ENCODE measurements at regions not wholly inside any gene's neighbourhood (a gene's known extent, or its start where the extent isn't known, plus 50 kb on each side); places are given as distances from the start of the nearest gene placed in this dataset.

DNA sequence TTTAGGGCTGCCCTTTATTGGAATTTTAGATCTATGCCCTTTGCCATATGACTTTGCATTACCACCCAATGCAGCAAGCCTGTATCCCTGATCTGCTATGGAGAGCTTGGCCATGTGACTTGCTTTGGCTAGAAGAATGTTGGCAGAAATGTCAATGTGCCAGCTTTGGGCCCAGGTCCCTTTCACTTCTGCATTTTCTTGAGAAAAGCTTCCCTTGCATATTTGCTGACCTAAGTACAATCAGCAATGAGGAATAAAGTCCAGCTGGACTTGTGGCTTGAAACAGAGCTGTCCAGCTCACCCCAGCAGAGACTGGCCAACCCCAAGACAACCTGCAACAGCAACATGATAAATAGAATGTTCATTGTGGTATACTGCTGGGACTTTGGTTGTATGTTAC, 135.9 kb downstream of the PAH start:
- DNase-seq: no peak

DNA sequence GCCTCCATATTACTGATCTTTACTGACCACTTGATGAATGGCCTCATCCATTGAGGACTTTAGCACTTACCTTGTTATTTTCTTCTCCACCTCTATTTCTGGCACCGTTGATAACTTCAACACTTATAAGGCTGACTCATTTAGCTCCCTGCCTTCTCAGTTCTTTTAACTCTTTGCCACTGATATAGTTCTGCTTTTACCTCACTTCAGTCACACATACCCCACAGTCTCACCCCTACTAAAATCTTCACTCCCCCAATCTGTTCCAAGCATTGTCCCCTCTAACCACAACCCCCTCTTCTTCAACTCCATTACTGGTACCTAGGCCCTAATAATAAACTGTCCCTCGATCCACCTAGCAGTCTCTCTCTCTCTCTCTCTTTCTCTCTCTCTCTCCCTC, 141.0 kb downstream of the PAH start:
- DNase-seq: no peak

DNA sequence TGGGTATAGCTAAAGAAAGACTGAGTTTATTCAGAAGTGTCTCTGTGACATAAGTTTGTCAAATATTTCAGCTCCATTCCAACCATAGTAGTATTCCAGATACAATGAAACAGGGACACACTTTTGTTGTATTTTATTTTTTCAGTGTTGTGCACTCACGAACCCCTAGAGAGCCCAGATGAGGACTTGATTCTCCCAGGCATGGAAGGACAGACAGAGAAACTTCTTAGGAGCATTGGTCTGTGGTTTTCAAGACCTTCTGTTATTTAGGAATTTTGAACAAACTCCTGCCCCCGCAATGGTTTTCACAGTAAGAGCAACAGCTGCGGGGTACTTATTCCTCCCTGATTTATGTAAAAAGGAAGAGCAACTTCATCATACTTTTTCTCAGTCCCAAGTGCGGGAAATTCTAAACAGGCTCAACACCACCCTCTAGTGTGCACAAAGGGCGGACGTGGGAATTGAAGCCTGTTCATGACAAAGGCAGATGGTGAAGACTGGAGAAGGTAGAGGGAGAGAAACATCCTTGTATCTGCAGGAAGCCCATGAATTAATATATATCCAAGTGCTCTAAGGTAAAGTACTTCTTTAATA, 147.6 kb downstream of the PAH start:
- DNase-seq: peak; percentile 39

DNA sequence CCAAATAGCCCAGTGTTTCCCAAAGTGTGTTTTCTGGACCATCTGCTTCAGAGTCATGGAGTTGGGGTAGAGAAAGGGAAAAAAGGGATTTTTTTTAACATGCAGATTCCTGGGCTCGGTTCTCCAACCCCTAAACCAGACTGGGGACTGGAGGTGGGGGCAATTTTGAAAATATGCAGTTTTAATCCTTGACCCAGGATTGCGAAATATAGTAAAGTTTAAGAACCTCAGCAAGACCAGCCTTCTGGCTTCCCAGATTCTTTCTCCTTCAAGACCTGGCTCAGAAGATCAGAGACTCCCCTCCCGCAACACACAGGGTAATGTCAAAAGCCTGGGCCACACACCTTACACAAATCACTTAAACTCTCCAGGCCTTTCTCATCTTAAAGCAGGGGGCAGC, 150.1 kb downstream of the PAH start:
- no peak for DNase-seq

DNA sequence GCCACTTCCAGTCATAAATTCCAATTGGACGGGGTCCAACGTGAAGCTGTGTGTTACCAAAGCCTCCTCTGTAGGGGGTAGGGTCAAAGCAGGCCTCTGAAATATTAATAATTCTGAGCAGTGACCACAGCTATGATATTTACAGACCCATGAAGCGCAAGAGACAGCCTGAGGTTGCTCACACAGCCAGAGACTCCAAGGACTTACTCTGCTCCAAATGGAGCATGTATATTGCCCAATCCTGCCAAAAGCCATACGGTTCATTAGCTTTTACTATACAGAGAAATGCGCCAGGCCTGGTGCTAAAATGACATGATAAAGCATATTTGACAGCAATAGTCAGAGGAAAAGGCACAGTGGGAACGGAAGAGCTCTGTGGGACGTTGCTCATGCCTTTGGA, 151.3 kb downstream of the PAH start:
- no peak for DNase-seq

DNA sequence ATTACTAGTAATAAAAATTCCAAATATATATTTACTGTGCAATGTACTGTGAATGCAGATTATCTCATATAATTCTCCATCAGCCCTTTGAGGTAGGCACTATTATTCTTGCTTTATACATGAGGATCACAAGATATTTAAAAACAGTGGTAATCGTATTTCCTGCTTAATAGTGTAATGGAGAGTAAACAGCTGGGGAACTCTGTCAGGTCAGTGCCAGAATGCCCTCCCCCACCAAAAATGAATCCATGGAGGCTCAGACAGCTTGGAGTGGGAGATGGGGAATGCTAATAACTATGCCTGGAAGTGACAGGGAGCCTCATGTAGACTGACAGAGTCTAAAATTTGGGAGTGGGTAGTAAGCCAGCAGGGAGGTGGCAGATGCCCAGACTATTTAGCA, 153.6 kb downstream of the PAH start:
- DNase-seq: no peak

DNA sequence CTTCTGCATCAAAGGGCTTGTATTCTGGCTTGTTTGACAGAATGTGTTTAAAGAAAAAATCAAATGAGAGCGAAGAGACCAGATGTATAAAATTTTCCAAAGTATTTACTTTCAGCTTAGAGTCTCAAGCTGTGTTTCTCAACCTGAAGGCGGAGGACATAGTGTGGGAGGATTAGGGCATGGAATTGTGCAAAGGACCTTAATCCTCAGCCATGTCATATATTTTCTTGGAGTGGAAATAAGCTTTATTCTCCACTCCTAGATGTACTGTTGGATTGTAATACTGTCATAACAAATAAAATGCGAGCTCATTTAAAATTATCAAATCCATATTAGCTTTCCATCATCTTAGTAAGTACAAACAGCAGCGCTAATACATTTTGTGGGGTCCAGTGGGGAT, 154.0 kb downstream of the PAH start:
- no peak for DNase-seq

DNA sequence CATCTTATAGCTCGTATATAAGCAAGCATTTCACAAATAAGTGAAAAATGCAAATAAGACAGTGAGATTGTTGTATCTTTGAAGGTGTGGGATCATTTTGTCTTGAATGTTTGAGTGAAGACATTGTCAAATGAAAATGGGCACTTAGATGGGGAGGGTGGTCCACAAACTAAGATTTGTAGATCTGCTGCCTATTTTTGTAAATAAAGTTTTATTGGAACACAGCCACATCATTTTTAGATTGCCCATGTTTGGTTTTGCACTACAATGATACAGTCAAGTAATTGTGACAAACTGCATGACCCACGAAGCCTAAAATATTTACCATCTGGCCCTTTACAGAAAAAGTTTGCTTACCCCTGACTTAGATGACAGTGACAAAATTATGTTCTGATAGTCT, 156.7 kb downstream of the PAH start:
- DNase-seq: no peak

DNA sequence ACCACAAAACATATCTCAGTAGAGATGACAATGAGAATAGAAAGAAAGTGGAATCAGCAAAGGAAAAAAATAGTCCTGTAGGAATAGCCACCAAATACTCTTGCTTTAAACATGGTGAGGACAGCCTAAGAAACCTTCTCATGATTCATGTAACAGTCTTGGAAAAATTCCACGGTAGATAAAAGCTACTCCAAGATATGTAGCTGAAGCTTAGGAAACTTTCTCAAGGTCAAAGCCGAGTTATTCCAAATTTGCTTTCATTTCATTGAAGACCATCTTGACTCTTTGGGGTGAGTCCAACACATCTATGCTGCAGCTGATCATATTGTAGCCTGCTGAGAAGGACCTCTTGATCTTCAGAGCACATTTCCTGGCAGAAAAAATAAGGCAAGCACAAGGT, 157.6 kb downstream of the PAH start:
- no peak for DNase-seq

DNA sequence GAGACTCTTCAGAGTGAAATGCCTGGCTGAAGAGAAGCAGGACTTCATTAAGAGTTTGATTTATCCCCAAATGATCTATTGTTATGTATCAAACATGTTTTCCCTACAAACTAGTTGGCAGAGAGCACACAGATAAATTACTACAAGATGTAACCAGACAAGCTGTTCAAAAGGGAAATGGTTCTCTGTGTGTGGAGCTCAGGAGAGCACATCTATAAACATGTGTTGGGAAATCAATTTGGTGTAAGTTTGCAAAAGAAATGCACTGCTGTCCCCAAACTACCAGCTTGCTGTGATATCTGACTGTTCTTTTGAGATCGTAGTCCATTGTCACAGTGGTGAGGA, 159.2 kb downstream of the PAH start:
- DNase-seq: no peak

DNA sequence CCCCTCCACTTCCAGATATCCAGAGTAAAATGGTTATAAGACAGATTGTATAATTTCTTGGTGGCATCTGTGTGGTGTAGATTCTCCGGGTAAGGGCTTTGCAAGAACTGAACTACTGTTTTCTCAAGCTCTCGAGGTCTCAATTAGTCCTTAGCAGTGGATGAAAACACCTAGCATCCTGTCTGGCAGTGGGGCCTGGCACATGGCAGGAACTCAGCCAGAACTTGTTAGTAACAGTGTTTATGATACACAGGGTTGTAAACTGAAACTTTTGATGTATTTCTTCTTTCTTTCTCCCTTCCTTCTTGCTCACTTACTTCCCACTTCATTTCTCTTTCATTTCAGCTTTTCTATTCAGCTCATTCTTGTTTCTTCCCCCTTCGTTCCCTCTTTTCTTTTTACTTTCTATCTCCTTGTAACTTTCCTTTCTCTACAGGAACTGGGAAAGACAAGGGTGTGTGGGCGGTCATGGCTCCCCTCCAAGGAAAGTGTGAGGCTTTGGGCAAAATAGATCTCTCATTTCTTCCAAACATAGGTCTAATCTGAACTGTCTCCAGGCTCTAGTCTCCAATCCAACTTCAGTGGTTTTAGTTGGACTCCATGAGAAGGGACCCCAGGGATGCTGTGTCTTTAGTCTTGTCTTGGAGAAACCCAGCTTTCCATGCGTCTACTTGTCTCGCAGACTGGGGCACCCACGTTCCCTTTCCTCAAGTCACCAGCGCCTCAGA, 159.7 kb downstream of the PAH start:
- DNase-seq: no peak

DNA sequence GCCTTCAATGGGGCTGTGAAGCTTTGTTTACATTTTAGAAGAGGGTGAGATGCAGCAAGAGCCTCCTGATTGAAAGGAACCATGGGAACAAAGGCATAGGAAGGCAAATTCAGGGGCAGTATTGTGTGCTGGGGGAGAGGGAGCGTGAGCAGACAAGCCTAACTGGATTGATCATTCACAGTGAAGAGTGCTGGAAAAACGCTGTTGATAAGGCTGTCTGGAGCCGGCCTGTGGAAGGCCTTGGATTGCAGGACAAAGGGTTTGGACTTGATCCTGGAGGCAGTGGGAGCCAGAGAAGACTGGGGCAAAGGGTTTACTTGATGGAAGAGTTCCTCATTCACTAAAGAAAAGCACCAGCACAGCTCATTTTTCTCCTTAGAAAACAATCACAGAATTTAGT, 160.5 kb downstream of the PAH start:
- no peak for DNase-seq

DNA sequence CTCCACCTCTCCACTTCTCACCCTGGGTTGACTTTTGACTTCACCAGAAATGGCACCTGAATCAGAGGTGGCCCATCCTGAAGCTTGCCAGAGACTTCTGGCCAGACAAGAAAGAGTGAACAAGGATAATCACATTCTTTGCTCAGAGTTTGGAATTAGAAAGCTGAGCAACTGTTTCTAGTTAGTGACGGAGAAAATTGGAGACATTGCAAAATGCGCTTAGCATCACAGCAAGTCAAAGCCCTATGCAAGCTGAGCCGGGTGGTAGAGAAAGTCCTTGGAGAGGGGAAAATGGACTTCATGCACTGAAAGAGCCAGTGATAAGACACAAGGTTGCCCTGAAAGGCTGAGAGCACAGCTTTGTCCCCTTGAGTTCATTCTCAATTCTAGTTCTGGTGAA, 161.8 kb downstream of the PAH start:
- no peak for DNase-seq

DNA sequence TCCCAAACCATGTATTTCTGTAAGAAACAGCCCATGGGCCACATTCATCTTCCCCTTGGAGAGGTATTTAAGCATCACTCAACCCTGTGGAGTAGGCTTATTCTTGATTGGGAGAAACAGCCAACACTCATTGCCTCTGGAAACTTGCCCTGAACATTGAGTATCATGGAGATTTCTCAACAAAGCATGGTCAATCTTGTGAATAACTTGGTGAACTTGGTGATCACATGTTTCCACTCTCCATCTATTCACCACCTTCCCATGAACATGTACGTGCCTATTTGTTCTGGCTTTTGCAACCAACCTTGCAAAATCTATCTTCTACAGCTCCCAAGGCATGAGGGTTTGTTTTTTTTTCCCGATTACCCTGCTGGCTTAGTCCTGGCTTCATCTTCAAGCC, 163.2 kb downstream of the PAH start:
- no peak for DNase-seq

DNA sequence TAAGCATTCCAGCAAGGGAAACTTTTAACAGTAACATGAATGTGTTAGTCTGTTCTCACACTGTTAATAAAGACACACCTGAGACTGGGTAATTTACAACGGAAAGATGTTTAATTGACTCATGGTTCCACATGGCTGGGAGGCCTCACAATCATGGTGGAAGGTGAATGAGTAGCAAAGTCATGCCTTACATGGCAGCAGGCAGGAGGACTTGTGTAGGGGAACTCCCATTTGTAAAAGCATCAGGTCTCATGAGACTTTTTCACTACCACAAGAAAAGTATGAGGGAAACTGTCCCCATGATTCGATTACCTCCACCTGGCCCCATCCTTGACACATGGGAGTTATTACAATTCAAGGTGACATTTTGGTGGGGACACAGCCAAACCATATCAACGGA, 168.3 kb downstream of the PAH start:
- DNase-seq: no peak

DNA sequence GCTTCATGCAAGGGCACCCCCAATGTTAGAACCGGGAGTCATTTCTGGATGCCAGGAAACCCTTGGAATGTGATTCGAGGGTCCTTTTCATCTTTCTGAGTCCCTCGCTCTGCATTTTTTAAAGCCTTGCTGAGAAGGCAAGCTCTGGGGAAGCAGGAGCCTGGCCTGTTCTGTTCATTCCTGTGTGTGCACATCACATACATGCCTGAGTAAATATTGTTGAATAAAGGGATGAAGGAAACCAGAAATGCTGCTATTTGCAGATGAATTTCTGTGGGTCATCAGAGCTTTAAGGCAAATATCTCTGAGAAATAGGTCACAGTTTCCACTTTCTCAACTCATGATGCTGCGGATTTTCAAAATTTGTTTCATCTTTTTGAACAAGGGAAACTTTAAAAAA, 170.1 kb downstream of the PAH start:
- DNase-seq: no peak

DNA sequence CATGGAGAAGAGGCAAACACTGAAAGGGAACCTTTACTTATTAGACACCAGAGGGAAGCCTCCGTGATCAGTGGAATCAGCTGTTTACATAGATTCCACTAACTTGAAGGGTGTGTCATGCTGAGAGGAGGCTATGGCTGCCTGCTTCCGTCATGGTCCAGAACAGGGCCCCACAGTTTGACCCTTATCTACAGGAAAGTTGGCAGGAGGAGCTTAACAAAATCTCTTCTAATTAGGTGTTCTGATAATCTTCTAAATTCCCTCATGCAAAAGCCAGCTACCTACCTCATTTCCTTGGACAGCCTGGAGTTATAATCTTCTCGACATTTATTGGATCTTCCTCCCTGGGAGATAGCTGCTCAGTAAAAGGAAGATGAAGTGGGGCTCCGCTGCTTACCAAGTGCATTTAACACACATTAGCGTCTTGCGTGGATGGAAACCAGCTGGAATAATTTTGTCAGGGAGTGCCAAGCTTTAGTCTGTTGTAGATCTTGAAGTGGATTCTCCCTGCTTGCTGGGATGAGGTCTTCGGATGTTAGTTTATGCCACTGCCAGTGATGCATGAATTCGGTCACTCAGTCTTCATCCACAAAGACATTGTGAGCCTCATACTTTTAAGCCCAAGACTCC, 171.0 kb downstream of the PAH start:
- DNase-seq: no peak

DNA sequence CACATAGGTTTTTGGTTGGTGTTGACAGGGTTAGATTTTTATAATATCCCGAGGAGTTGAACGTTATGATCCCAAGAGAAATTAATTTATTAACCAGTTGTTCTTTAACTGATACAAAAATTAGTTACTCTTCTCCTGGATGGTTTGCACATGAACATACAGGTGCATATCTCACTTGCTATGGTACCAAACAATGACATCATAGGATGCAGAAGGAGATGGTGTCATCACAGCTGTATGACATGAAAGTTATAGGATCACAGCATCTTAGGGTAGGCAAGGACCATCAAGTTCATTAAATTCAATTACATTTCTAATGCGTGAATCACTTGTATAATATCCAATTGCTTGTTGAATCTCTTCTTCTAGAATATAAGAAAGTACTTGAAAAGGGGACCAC, 175.8 kb downstream of the PAH start:
- no peak for DNase-seq

DNA sequence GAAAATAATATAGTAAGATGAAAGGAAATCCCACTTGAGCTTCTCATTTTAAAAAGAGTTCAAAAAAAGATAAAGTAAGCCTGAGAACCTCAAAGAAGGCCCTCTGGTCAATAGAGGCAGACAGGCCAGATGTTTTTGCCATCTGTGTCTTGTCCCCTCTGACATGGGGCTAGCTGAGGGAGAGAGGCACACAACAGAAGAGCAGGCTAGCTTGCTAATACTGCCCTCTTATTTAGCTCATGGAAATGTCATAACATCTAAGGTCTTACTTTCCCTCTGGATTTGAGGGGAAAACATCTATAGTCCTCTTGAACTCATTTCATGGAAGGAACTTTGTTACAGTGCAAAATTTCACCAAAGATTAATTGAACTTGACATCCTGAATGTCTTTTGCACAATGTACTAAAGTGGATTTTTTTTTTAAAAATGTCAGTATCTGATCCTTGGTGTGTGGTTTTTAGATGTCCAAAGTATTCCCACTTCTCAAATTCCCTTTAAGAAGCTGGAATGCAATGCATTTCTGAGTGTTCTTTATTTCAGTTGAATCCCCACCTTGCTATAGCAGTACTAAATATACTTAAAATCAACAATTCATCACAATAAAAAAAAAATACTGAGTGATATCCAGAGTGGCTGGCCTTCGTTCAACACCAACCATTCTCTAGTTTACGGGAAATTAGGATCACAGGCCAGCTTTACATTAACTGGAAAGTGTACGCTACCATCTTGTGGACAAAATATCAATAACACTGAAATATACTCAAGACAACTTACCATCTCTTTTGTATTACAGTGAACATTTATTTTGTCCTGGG, 176.7 kb downstream of the PAH start:
- DNase-seq: peak; percentile 16

DNA sequence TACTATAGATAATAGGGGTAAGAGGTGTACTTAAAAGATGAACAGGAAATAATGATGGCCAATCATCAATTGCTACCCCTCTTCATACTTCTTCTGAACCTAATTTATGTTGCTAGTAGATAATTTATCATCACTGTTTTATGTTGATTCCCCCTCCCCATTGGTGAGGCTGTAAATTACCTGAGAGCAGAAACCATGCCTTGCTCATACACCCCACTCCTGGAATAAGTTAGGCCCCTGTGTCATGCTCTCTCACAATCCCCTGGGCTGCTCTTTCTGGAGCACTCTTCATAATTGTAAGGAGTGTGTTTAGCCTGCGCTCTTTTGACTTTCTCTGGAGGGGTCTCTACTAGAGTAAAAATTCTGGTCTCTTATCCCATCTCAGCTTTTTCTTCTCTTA, 180.7 kb downstream of the PAH start:
- DNase-seq: no peak

DNA sequence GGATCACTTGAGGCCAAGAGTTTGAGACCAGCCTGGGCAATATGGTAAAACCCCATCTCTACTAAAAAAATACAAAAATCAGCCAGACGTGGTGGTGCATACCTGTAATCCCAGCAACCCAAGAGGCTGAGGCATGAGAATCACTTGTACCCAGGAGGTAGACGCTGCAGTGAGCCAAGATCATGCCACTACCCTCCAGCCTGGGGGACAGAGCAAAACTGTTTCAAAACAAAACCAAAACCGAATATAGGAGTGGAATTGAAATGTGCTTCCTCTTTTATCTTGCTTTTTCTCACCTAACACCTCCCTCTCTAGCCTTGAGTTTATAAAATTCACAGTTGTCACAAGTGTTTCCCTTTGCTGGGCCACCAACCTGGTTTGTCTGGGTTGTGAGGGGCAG, 181.9 kb downstream of the PAH start:
- no peak for DNase-seq

DNA sequence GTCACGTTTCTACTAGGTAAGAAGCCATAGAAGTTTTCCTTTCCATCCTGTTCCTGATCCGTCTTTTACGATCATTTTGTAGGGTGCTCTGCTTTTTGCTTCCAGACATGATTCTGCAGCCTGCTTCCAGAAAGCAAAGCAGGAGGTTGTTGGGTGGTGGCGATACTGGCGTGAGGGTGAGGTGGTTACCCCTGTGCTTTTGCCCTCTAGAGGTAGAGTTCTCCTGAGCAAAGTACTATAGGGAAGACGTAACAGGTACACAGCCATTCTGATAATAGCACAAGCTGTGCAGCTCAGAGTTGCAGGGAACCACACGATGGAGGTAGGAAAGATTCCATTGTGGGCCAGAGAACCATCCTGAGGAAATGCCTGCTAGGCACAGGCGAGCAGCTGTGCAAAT, 186.0 kb downstream of the PAH start:
- no peak for DNase-seq

DNA sequence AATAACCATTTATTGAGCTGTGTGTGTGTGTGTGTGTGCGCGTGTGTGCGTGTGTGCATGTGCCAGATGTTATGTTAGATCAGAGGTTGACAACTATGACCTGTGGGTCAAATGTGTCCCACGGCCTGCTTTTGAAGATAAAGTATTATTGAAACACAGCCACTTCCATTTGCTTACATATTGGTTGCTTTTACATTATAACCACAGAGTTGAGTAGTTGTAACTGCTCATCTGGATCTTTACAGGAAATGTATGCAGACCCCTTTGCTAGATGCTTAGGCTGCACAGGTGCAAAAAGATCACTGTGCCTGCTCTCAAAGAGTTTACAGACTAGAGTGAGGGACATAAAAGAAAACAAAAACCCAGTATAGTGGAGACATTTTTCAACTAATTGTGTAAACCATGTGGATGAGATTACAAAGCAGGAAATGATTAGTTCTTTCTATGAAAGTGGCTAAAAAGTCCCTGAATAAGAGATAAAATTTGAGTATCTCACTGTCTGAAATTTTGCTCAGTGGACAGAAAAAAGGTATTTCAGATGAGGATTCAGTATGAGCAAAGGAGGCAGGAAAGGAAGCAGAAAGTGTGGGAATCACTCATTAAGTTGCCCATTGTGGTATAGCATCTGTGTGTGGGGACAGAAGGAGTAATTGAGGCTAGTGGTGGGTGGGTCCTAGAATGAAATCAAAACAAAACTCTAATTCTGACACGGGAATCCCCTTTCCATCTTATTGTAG, 188.4 kb downstream of the PAH start:
- no peak for DNase-seq
